ENCODE measurements at regions not wholly inside any gene's neighbourhood (a gene's known extent, or its start where the extent isn't known, plus 50 kb on each side); places are given as distances from the start of the nearest gene placed in this dataset.

GRCh38 chr2:145066151-145066661, 546.3 kb upstream of the ZEB2 start:
- H3K4me1 Mint-ChIP-seq: no peaks in the 10 kb centered on the region
- H3K4me3 Mint-ChIP-seq: no peak overlapping the region
- H3K36me3 Mint-ChIP-seq: peaks cover 0 to 4% (median 0%) of the 10 kb centered on the region in 3 donors
- peaks cover 0 to 4% (median 0%) of the 10 kb centered on the region in 6 donors for H3K9me3 Mint-ChIP-seq
- no peak for DNase-seq
- peaks cover 0 to 3% (median 0%) of the 10 kb centered on the region in 3 donors for H3K27me3 Mint-ChIP-seq (ENCODE audit: low read depth in 3 of 3)
- H3K27ac Mint-ChIP-seq: no peak overlapping the region

DNA sequence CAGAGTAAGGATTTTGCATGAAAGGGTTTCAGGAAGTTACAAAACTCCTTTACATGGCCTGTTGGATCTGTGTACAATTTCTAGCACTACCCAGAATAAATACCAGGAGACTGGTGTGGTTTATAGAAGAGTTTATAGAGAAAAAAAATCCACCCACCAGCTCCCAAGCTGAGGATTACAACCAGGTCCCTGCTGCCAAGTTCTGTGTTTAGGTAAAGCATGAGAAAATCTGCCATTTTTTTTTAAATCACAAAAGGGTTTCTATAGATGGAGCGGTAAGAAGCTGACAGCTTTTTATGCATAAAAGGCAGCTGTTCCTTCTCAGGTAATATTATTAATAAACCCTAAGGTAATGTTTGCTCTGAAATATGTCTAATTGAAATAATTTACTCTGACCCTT, 545.4 kb upstream of the ZEB2 start:
- Mint-ChIP-seq H3K4me3 (no peak overlapping the region), H3K27ac (no peak overlapping the region), H3K9me3 (peaks cover 0 to 4% (median 0%) of the 10 kb centered on the region in 6 donors), H3K27me3 (ENCODE audit: low read depth in 3 of 3) (peaks cover 0 to 3% (median 0%) of the 10 kb centered on the region in 3 donors), H3K36me3 (peaks cover 0 to 4% (median 0%) of the 10 kb centered on the region in 3 donors), H3K4me1 (no peaks in the 10 kb centered on the region)
- no peak for DNase-seq

GRCh38 chr2:145064511-145064910, 544.6 kb upstream of the ZEB2 start:
- Mint-ChIP-seq H3K36me3 (peaks cover 0 to 4% (median 0%) of the 10 kb centered on the region in 3 donors), H3K4me3 (no peak overlapping the region), H3K9me3 (no peaks in the 10 kb centered on the region), H3K27me3 (ENCODE audit: low read depth in 3 of 3) (peaks cover 0 to 5% (median 0%) of the 10 kb centered on the region in 3 donors), H3K27ac (no peak overlapping the region), H3K4me1 (no peaks in the 10 kb centered on the region)
- no peak for DNase-seq

- H3K4me3 Mint-ChIP-seq: no peak overlapping the region
- H3K9me3 Mint-ChIP-seq: no peaks in the 10 kb centered on the region
- no peaks in the 10 kb centered on the region for H3K36me3 Mint-ChIP-seq
- H3K27ac Mint-ChIP-seq: no peak overlapping the region
- peaks cover 0 to 2% (median 0%) of the 10 kb centered on the region in 3 donors for H3K27me3 Mint-ChIP-seq (ENCODE audit: low read depth in 3 of 3)
- DNase-seq: no peak
- H3K4me1 Mint-ChIP-seq: no peaks in the 10 kb centered on the region
These were observed 541.0 kb upstream of the ZEB2 start for GRCh38 chr2:145060876-145061275.

DNA sequence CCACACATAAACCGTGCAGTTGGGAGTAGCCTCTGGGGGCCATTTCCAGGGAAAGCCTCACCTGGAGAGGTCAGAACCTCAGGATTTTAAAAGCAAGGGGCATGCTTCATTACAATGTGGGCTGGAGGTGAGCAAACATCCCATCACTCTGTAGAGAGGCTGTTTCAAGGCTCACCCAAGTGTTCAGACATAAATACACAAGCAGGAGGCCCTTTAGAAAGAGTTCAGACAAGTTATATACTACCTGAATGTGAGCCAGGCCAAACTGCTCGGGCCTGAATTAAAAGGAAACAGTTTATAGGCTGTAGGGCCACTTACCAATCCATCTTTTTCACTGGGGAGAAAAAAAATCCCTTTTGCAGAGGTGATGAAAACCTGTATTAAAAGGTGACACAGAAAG, 540.0 kb upstream of the ZEB2 start:
- Mint-ChIP-seq H3K36me3 (no peaks in the 10 kb centered on the region), H3K27ac (no peak overlapping the region), H3K9me3 (no peaks in the 10 kb centered on the region), H3K27me3 (ENCODE audit: low read depth in 3 of 3) (peaks cover 0 to 2% (median 0%) of the 10 kb centered on the region in 3 donors), H3K4me1 (no peaks in the 10 kb centered on the region), H3K4me3 (no peak overlapping the region)
- no peak for DNase-seq

- H3K27ac Mint-ChIP-seq: no peak overlapping the region
- peaks cover 0 to 2% (median 0%) of the 10 kb centered on the region in 3 donors for H3K27me3 Mint-ChIP-seq (ENCODE audit: low read depth in 3 of 3)
- no peaks in the 10 kb centered on the region for H3K4me1 Mint-ChIP-seq
- no peak for DNase-seq
- no peak overlapping the region for H3K4me3 Mint-ChIP-seq
- H3K36me3 Mint-ChIP-seq: no peaks in the 10 kb centered on the region
- no peaks in the 10 kb centered on the region for H3K9me3 Mint-ChIP-seq
These were observed 539.4 kb upstream of the ZEB2 start for GRCh38 chr2:145059343-145059742.

GRCh38 chr2:145058457-145058856, 538.5 kb upstream of the ZEB2 start:
- no peak overlapping the region for H3K27ac Mint-ChIP-seq
- no peaks in the 10 kb centered on the region for H3K4me1 Mint-ChIP-seq
- H3K36me3 Mint-ChIP-seq: no peaks in the 10 kb centered on the region
- no peaks in the 10 kb centered on the region for H3K9me3 Mint-ChIP-seq
- H3K27me3 Mint-ChIP-seq (ENCODE audit: low read depth in 3 of 3): peaks cover 0 to 2% (median 2%) of the 10 kb centered on the region in 3 donors
- H3K4me3 Mint-ChIP-seq: no peak overlapping the region
- no peak for DNase-seq

- Mint-ChIP-seq H3K27ac (no peak overlapping the region), H3K4me3 (no peak overlapping the region), H3K9me3 (no peaks in the 10 kb centered on the region), H3K4me1 (no peaks in the 10 kb centered on the region), H3K36me3 (no peaks in the 10 kb centered on the region), H3K27me3 (ENCODE audit: low read depth in 3 of 3) (peaks cover 0 to 4% (median 2%) of the 10 kb centered on the region in 3 donors)
- no peak for DNase-seq
These were observed 535.7 kb upstream of the ZEB2 start for GRCh38 chr2:145055651-145056050.

- H3K27ac Mint-ChIP-seq: no peak overlapping the region
- no peaks in the 10 kb centered on the region for H3K4me1 Mint-ChIP-seq
- H3K4me3 Mint-ChIP-seq: no peak overlapping the region
- no peaks in the 10 kb centered on the region for H3K9me3 Mint-ChIP-seq
- no peak for DNase-seq
- H3K27me3 Mint-ChIP-seq (ENCODE audit: low read depth in 3 of 3): peaks cover 0 to 8% (median 2%) of the 10 kb centered on the region in 3 donors
- peaks cover 0 to 3% (median 0%) of the 10 kb centered on the region in 3 donors for H3K36me3 Mint-ChIP-seq
These were observed 530.2 kb upstream of the ZEB2 start for GRCh38 chr2:145050134-145050533.

GRCh38 chr2:145049475-145049874, 529.6 kb upstream of the ZEB2 start:
- Mint-ChIP-seq H3K4me3 (no peak overlapping the region), H3K36me3 (peaks cover 0 to 3% (median 0%) of the 10 kb centered on the region in 3 donors), H3K27me3 (ENCODE audit: low read depth in 3 of 3) (peaks cover 0 to 8% (median 2%) of the 10 kb centered on the region in 3 donors), H3K4me1 (no peaks in the 10 kb centered on the region), H3K9me3 (no peaks in the 10 kb centered on the region), H3K27ac (no peak overlapping the region)
- no peak for DNase-seq

GRCh38 chr2:145047554-145047953, 527.6 kb upstream of the ZEB2 start:
- no peak for DNase-seq
- Mint-ChIP-seq H3K4me3 (no peak overlapping the region), H3K27me3 (ENCODE audit: low read depth in 3 of 3) (peaks cover 0 to 8% (median 1%) of the 10 kb centered on the region in 3 donors), H3K4me1 (no peaks in the 10 kb centered on the region), H3K9me3 (no peaks in the 10 kb centered on the region), H3K27ac (no peak overlapping the region), H3K36me3 (peaks cover 0 to 3% (median 0%) of the 10 kb centered on the region in 3 donors)

- Mint-ChIP-seq H3K27me3 (ENCODE audit: low read depth in 3 of 3) (peaks cover 0 to 8% (median 1%) of the 10 kb centered on the region in 3 donors), H3K9me3 (no peaks in the 10 kb centered on the region), H3K4me3 (no peak overlapping the region), H3K36me3 (peaks cover 0 to 4% (median 3%) of the 10 kb centered on the region in 3 donors), H3K27ac (no peak overlapping the region), H3K4me1 (no peaks in the 10 kb centered on the region)
- no peak for DNase-seq
These were observed 524.6 kb upstream of the ZEB2 start for GRCh38 chr2:145044491-145044890.

DNA sequence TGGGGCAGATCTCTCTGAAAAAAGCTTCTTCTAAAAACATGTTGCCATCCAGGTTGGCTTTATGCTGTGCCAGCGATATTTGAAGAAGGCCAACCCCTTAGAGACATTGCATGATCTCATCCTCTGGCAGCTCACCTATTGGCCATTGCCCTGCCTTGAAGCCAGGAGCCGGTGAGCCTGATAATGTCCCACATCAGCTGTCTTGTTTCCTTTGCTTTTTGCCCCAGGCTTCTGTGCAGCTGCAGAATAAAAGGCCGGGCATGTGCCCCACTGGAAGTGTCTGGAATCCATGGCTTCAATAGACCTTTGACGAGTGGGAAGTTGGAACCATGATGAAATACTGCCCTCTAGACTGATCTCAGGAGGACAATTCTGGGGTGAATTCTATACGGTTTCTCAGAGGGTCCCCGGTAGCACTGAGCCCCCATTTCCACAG, 523.5 kb upstream of the ZEB2 start:
- no peak for DNase-seq
- Mint-ChIP-seq H3K4me3 (no peak overlapping the region), H3K9me3 (no peaks in the 10 kb centered on the region), H3K4me1 (no peaks in the 10 kb centered on the region), H3K27ac (no peak overlapping the region), H3K36me3 (peaks cover 0 to 4% (median 3%) of the 10 kb centered on the region in 3 donors), H3K27me3 (ENCODE audit: low read depth in 3 of 3) (peaks cover 0 to 6% (median 1%) of the 10 kb centered on the region in 3 donors)

GRCh38 chr2:145041706-145042105, 521.8 kb upstream of the ZEB2 start:
- Mint-ChIP-seq H3K4me3 (no peak overlapping the region), H3K27ac (no peak overlapping the region), H3K36me3 (peaks cover 0 to 4% (median 0%) of the 10 kb centered on the region in 3 donors), H3K9me3 (no peaks in the 10 kb centered on the region), H3K4me1 (no peaks in the 10 kb centered on the region), H3K27me3 (ENCODE audit: low read depth in 3 of 3) (peaks cover 0 to 6% (median 2%) of the 10 kb centered on the region in 3 donors)
- no peak for DNase-seq

GRCh38 chr2:145040433-145040832, 520.5 kb upstream of the ZEB2 start:
- no peak for DNase-seq
- Mint-ChIP-seq H3K4me3 (no peak overlapping the region), H3K9me3 (no peaks in the 10 kb centered on the region), H3K27me3 (ENCODE audit: low read depth in 3 of 3) (peaks cover 0 to 4% (median 2%) of the 10 kb centered on the region in 3 donors), H3K27ac (no peak overlapping the region), H3K4me1 (no peaks in the 10 kb centered on the region), H3K36me3 (peaks cover 0 to 4% (median 0%) of the 10 kb centered on the region in 3 donors)
